Muscle layer of duodenum (tissue), 2 donors: ENCODE measurements at regions not wholly inside any gene's neighbourhood (a gene's known extent, or its start where the extent isn't known, plus 50 kb on each side); places are given as distances from the start of the nearest gene placed in this dataset.

ENCODE experiments used
- H3K27ac ChIP-seq: one replicate; pipeline ENCODE4 v1.7.0; 2013; ENCODE audit warnings: mild to moderate bottlenecking, low read length
- H3K27me3 ChIP-seq: one replicate; pipeline ENCODE4 v1.7.0; 2013; ENCODE audit warnings: low read depth, mild to moderate bottlenecking, control low read depth, low read length
- H3K36me3 ChIP-seq, 2 donors: one replicate each; pipeline ENCODE4 v1.7.0; 2013; ENCODE audit warnings: low read length in 2 of 2, control low read depth in 1 of 2, mild to moderate bottlenecking in 1 of 2; ENCODE audit not compliant: insufficient read depth in 2 of 2, control insufficient read depth in 1 of 2
- H3K4me1 ChIP-seq, 2 donors: one replicate each; pipeline ENCODE4 v1.7.0; 2013; ENCODE audit warnings: low read length in 2 of 2, mild to moderate bottlenecking in 2 of 2, control low read depth in 1 of 2, moderate library complexity in 1 of 2; ENCODE audit not compliant: insufficient read depth in 2 of 2, control insufficient read depth in 1 of 2
- H3K4me3 ChIP-seq, 2 donors: one replicate each; pipeline ENCODE4 v1.7.0; 2013; ENCODE audit warnings: low read length in 2 of 2, low read depth in 1 of 2, mild to moderate bottlenecking in 1 of 2
- H3K9me3 ChIP-seq, 2 donors: one replicate each; pipeline ENCODE4 v1.7.0; 2013; ENCODE audit warnings: low read length in 2 of 2, control low read depth in 1 of 2, mild to moderate bottlenecking in 1 of 2; ENCODE audit not compliant: control insufficient read depth in 1 of 2
- donor health status: healthy.

DNA sequence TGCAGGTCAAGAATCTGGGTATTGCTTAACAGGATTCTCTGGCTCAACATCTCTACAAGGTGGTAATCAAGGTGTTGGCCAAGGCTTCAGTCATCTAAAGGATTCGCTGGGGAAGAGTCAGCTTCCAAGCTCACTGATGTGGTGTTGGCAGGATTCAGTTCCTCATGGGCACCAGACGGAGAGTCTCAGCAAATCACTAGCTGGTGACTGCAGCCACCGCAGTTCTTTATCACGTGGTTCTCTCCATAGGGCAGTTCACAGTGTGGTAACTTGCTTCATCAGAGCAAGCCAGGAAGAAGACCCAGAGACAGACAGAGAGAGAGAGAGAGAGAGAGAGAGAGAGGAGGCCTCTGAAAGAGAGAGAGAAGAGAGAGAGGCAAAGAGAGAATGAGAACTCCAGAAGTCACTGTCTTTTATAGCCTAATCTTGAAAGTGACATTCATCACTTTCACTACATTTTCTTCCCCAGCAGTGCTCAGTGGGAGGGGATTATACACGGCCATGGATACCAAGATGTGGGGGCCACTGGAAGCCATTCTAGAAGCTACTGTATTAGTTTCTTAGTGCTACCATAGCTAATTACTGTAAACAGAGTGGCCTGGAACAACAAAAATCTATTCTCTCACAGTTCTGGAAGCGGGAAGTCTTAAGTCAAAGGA lies 109.2 kb upstream of the SMIM23 start:
- Histone ChIP-seq H3K9me3 (peaks cover 0 to 6% of the 10 kb centered on the region in 2 donors), H3K27me3 (no peaks in the 10 kb centered on the region), H3K4me3 (no peak overlapping the region), H3K27ac (no peak overlapping the region), H3K4me1 (no peaks in the 10 kb centered on the region), H3K36me3 (no peaks in the 10 kb centered on the region)

- Histone ChIP-seq H3K4me3 (no peak overlapping the region), H3K27ac (no peak overlapping the region), H3K4me1 (no peaks in the 10 kb centered on the region), H3K9me3 (peaks cover 0 to 4% of the 10 kb centered on the region in 2 donors), H3K36me3 (no peaks in the 10 kb centered on the region), H3K27me3 (no peaks in the 10 kb centered on the region)
Observed at GRCh38 chr5:171678646-171679045, 107.0 kb upstream of the SMIM23 start.

DNA sequence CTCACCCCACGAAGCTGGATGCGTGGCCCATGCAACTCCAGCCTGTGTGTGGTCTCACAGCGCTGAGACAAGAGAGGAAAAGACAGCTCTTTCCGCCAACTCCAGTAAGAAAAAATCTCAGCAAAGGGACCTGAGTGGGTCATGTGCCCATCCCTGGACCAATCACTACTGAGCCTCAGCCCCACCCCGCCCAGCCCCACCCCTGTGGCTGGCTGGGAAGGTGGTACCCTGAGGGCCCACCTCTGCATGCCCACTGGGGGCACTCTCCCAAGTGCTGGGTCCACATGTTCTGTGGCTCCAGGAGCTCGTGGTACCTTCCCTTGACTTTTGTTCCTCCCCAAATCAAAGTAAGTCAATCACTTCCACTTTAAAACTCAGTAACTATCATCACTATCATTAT lies 105.1 kb upstream of the SMIM23 start:
- no peaks in the 10 kb centered on the region for H3K36me3 ChIP-seq
- H3K4me1 ChIP-seq: no peaks in the 10 kb centered on the region
- no peak overlapping the region for H3K27ac ChIP-seq
- no peaks in the 10 kb centered on the region for H3K9me3 ChIP-seq
- no peaks in the 10 kb centered on the region for H3K27me3 ChIP-seq
- no peak overlapping the region for H3K4me3 ChIP-seq

GRCh38 chr5:171681061-171681460 lies 104.6 kb upstream of the SMIM23 start:
- Histone ChIP-seq H3K4me1 (no peaks in the 10 kb centered on the region), H3K9me3 (no peaks in the 10 kb centered on the region), H3K4me3 (no peak overlapping the region), H3K27ac (no peak overlapping the region), H3K36me3 (no peaks in the 10 kb centered on the region), H3K27me3 (no peaks in the 10 kb centered on the region)

- H3K4me3 ChIP-seq: no peak overlapping the region
- no peaks in the 10 kb centered on the region for H3K27me3 ChIP-seq
- H3K27ac ChIP-seq: no peak overlapping the region
- H3K36me3 ChIP-seq: no peaks in the 10 kb centered on the region
- H3K9me3 ChIP-seq: no peaks in the 10 kb centered on the region
- H3K4me1 ChIP-seq: no peaks in the 10 kb centered on the region
Observed at GRCh38 chr5:171681677-171682076, 103.9 kb upstream of the SMIM23 start.

GRCh38 chr5:171682801-171683200 lies 102.8 kb upstream of the SMIM23 start:
- Histone ChIP-seq H3K9me3 (no peaks in the 10 kb centered on the region), H3K27me3 (no peaks in the 10 kb centered on the region), H3K27ac (no peak overlapping the region), H3K4me3 (no peak overlapping the region), H3K4me1 (no peaks in the 10 kb centered on the region), H3K36me3 (no peaks in the 10 kb centered on the region)

GRCh38 chr5:171684169-171684568 lies 101.4 kb upstream of the SMIM23 start:
- no peaks in the 10 kb centered on the region for H3K9me3 ChIP-seq
- no peak overlapping the region for H3K27ac ChIP-seq
- H3K4me1 ChIP-seq: no peaks in the 10 kb centered on the region
- no peaks in the 10 kb centered on the region for H3K36me3 ChIP-seq
- H3K27me3 ChIP-seq: no peaks in the 10 kb centered on the region
- no peak overlapping the region for H3K4me3 ChIP-seq

DNA sequence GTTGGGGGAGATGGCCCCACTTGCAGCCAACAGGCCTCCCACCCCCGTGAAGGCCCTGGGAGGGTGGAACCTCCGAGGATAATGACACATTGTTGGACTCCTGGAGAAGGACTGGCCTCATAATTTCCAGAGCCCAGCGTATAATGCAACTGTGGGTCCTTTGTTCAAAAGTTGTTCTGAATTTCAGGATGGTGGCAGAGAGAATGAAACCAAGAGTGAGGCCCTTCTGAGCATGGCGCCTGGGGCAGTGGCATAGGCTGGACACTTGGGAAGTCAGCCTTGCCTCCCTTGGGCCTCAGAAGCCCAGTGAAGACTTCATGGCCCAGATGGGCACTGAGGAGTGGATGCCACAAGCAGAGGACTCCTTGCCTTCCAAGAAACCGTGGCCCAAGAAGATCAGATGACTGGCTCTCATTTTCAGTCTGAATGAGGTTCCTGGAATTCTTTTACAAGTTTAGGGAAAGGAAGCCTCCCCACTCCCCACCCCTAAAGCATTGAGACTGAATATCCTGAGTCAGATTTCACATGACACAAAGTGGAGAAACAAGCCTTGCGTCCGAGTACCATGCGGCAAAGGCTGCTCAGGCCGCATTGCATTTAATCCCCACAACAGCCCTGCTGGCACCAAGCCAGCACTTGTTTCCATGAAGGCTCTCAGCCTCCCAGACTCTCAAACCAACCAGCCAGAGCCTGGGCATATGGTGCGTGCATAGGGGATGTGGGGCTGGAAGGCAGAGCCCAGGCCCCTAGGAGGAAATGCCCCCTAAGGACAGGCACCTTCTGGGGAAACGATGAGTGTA lies 96.7 kb upstream of the SMIM23 start:
- no peak overlapping the region for H3K4me3 ChIP-seq
- no peaks in the 10 kb centered on the region for H3K36me3 ChIP-seq
- no peaks in the 10 kb centered on the region for H3K27me3 ChIP-seq
- H3K4me1 ChIP-seq: no peaks in the 10 kb centered on the region
- H3K9me3 ChIP-seq: no peaks in the 10 kb centered on the region
- H3K27ac ChIP-seq: no peak overlapping the region

- Histone ChIP-seq H3K27ac (no peak overlapping the region), H3K4me1 (no peaks in the 10 kb centered on the region), H3K4me3 (no peak overlapping the region), H3K36me3 (no peaks in the 10 kb centered on the region), H3K9me3 (no peaks in the 10 kb centered on the region), H3K27me3 (no peaks in the 10 kb centered on the region)
Observed at GRCh38 chr5:171689853-171690417, 95.7 kb upstream of the SMIM23 start.

DNA sequence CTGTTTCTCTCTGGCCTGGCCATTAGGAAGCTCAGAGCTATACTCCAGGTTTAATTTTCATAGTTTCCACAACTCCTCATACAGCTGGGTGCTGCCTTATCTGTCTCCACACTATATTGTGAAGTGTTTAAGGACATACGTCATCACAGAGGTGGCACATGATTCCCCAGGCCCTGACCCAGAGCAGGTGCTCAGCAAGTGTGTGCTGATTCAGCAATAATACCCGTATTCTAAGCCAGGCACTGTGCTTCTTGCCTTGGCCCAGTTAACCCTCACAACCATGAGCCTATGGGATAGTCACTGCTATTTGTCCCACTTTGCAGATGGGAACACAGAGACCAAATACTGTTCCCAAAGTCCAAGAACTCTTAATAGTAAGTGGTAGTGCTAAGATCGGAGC lies 93.5 kb upstream of the SMIM23 start:
- Histone ChIP-seq H3K27ac (no peak overlapping the region), H3K36me3 (no peaks in the 10 kb centered on the region), H3K9me3 (no peaks in the 10 kb centered on the region), H3K27me3 (no peaks in the 10 kb centered on the region), H3K4me3 (no peak overlapping the region), H3K4me1 (no peaks in the 10 kb centered on the region)

DNA sequence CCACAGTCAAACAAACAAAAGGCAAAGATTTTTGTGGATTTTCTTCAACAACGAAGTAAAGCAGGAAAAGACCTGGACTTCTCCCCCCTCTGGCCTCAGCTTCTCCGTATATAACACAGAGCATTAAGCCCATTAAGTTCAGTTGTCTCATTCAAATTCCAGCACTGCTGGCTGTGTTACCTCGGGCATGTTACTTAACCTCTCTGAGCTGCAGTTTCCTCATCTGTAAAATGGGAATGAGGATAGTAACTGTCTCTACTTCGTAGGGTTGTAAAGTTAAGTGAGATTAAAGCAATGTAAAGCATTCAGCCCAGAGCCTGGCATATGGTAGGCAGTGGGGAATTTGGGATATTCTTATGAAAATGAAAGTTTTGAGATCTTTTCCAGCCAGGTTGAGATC lies 92.7 kb upstream of the SMIM23 start:
- Histone ChIP-seq H3K4me3 (no peak overlapping the region), H3K4me1 (no peaks in the 10 kb centered on the region)

More for the DNA sequence above, 92.7 kb upstream of the SMIM23 start:
- Histone ChIP-seq H3K36me3 (no peaks in the 10 kb centered on the region), H3K27me3 (no peaks in the 10 kb centered on the region), H3K9me3 (no peaks in the 10 kb centered on the region), H3K27ac (no peak overlapping the region)
